ENCODE measurements at regions not wholly inside any gene's neighbourhood (a gene's known extent, or its start where the extent isn't known, plus 50 kb on each side); places are given as distances from the start of the nearest gene placed in this dataset.

DNA sequence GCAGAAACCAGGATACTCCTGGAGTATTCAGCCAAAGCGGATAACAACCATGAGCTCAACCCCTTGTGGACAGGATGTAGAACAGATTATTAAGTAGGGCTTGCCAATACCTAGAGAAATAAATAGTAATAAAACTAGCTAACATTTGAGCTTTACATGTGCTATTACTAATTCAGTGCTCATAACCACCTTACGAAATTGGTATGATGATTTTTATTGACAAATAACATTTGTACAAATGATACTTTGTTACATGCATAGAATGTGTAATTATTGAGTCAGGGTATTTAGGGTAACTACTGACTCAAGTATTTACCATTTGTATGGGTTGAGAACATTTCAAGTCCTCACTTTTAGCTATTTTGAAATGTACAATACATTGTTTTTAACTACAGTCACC lies 287.9 kb downstream of the CDC5L start:
- H3K4me3 ChIP-seq (ENCODE audit: low read depth, low read length): no peak overlapping the region
- no peak for DNase-seq (ENCODE audit: low read depth)
- TF ChIP-seq, protein P1, sequence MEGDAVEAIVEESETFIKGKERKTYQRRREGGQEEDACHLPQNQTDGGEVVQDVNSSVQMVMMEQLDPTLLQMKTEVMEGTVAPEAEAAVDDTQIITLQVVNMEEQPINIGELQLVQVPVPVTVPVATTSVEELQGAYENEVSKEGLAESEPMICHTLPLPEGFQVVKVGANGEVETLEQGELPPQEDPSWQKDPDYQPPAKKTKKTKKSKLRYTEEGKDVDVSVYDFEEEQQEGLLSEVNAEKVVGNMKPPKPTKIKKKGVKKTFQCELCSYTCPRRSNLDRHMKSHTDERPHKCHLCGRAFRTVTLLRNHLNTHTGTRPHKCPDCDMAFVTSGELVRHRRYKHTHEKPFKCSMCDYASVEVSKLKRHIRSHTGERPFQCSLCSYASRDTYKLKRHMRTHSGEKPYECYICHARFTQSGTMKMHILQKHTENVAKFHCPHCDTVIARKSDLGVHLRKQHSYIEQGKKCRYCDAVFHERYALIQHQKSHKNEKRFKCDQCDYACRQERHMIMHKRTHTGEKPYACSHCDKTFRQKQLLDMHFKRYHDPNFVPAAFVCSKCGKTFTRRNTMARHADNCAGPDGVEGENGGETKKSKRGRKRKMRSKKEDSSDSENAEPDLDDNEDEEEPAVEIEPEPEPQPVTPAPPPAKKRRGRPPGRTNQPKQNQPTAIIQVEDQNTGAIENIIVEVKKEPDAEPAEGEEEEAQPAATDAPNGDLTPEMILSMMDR (IDR thresholded peaks at IDR 0.05; ENCODE audit: insufficient read depth, low read length): no peak

DNA sequence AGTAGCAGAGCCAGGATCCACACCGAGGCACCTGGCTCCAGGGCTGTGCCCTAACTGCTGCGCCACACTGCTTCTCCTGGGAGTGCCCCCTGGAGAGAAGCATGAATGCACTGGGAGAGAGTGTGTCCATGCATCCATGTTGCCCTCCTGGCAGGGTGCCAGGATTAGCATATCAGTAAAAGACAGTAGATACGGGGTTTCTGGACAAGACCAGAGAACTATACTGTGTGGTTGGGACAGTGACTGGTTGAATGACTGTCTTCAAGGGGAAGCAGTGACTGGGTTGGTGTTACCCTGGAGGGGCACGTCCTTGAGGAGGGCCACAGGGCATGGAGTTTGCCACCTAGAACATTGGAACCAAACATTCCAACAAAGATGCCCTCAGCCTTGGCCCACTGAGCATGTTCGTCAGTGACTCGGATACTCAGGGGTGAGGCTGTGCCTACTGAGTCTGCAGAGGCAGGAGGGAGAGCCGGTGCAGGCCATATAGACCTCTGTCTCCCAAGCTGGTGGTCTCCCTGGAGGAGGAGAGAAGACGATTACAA lies 288.8 kb downstream of the CDC5L start:
- H3K4me3 ChIP-seq (ENCODE audit: low read depth, low read length): no peak overlapping the region
- TF ChIP-seq, protein P1 (IDR thresholded peaks at IDR 0.05; ENCODE audit: insufficient read depth, low read length): no peak
- DNase-seq (ENCODE audit: low read depth): no peak

DNA sequence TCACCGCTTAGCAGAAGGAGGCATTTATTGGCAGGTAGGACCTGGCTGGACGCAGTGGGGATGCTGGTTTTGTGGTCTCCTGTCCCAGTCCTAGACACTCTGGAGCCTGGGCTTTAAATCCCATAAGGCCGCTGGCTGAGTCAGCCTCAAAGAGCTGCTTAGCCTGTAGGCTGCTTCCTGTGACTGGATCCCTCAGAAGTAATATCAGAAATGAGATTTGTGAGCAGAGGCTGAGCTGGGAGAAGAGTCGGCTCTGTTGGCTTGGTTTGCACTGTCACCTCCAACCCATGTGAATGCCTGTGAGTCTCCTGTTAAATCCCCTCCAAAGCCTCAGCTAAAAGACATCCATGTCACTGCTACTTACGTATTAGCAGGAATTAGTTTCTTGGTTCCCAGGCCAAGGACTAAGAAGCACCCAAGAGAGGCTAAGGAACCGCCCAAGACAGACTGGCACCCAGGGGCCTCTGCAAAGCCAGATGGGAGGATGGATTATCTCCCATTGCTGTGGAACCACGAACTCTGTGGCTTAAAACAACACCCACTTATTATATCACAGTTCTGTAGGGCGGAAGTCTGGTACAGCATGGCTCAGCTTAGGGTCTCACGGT lies 289.4 kb downstream of the CDC5L start:
- H3K4me3 ChIP-seq (ENCODE audit: low read depth, low read length): no peak overlapping the region
- TF ChIP-seq, protein P1 (IDR thresholded peaks at IDR 0.05; ENCODE audit: insufficient read depth, low read length): no peak
- no peak for DNase-seq (ENCODE audit: low read depth)

DNA sequence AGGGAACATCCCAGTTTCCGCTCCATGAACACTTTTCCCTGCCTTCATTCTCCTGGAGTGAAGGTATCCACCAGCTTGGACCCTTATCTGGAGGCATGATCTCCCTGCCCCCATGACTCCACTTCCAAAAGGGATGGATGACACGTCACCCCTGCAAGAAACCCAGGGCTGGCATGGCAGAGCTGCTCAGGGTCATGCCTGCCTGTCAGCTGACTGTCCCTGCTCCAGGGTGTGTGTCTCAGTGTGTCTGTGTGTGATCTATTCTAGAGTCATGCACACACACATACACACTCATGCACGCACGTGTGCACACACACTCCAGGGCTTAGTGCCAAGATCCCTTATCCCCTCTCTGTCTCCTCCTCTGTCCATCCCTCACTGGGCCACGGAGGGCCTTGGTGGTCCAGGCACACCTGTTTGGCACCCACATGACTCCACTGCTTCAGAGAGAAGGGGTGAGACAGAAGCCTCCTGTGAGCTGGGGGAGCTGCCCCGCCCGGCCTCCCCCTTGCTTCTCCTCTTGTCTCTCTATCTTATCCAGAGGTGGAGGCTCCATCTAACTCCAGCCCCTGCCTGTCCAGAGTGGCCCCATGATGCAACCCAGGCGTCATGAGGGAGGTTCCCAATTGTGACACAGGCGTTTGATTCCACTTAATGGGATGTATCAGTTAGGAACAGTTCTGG lies 290.9 kb downstream of the CDC5L start:
- TF ChIP-seq, protein P1 (IDR thresholded peaks at IDR 0.05; ENCODE audit: insufficient read depth, low read length): no peak
- no peak for DNase-seq (ENCODE audit: low read depth)
- no peak overlapping the region for H3K4me3 ChIP-seq (ENCODE audit: low read depth, low read length)

DNA sequence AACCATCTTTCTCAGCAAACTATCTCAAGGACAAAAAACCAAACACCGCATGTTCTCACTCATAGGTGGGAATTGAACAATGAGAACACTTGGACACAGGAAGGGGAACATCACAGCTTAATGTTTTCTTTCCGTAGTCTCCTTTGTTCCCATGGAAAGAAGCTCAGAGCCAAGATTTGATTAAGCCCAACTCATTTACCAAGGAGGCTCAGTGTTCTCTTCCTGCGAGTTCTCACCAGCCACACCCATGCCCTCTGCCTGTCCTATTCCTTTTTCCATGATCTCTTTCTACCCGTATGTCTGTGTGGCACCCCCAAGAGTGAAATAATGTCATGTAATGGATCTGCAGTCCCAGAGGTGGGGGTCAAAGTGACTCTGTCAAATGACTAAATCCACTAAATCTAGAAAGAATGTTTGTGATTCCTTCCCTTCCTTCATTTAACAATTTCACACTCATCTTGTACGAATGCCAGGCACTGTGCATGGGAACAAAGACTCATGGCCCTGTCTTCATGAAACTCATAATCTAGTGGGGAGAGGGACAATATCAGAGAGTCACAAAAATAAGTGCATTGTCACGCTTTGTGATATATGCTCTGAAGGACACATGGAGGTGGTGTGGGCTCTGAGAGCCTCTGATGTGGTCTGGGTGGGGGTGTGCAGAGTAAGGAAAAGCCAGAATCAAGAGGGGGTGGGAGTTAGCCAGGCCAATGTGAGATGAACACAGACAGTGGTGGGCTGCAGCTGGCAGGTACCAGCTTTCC lies 292.1 kb downstream of the CDC5L start:
- TF ChIP-seq, protein P1 (IDR thresholded peaks at IDR 0.05; ENCODE audit: insufficient read depth, low read length): no peak
- no peak for DNase-seq (ENCODE audit: low read depth)
- H3K4me3 ChIP-seq (ENCODE audit: low read depth, low read length): no peak overlapping the region

DNA sequence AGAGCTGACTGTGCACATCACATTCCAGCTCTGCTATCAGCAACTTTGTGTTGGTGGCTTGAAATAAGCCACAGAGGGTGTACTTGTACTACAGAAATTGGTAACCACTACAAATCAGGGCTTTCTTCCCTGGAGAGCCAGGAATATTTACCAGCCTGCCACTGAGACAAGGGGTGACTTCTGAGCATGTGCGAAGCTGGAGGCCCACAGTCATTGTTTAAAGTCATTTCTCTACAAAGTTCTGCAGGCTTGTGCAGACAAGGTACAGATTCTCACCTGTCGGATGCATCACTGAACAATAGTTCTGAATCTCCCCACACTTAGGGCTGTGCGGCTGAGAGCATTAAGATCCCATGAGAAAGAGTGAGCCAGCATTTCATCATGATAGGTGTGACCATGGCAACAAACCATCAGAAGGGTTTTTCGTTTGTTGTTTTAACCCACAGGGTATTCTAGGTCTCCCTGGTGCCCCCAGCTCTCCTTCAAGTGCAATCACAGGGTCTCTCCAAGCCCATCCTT lies 292.8 kb downstream of the CDC5L start:
- TF ChIP-seq, protein P1 (IDR thresholded peaks at IDR 0.05; ENCODE audit: insufficient read depth, low read length): no peak
- H3K4me3 ChIP-seq (ENCODE audit: low read depth, low read length): no peak overlapping the region
- no peak for DNase-seq (ENCODE audit: low read depth)
